DLD1 (cell line): ENCODE measurements at regions not wholly inside any gene's neighbourhood (a gene's known extent, or its start where the extent isn't known, plus 50 kb on each side); places are given as distances from the start of the nearest gene placed in this dataset.
"Not testable (repeated sequence)": the region's sequence is repeated elsewhere in the genome, so short reads cannot be mapped to it uniquely, and the experiment has no call there.

ENCODE experiments used
- in situ Hi-C: cut with HindIII; loops from 2 replicates; pipeline ENCODE4 v1.10.0; 2017; ENCODE audit warnings: low sequenced_read_pairs

- in situ Hi-C loops = no loop called here
Measured at GRCh38 chr17:77606865-77607210, 351.7 kb upstream of the TNRC6C start.

GRCh38 chr17:77607606-77608005 is 350.9 kb upstream of the TNRC6C start:
- in situ Hi-C loops = no loop called here

- in situ Hi-C loops = no loop called here
Measured at GRCh38 chr17:77608431-77608830, 350.1 kb upstream of the TNRC6C start.

GRCh38 chr17:77609553-77610517 is 348.7 kb upstream of the TNRC6C start:
- in situ Hi-C loops = no loop called here

GRCh38 chr17:77610518-77610893 is 348.0 kb upstream of the TNRC6C start:
- in situ Hi-C loops = no loop called here

GRCh38 chr17:77610972-77611521 is 347.5 kb upstream of the TNRC6C start:
- in situ Hi-C loops = no loop called here

GRCh38 chr17:77611791-77612502 is 346.6 kb upstream of the TNRC6C start:
- in situ Hi-C loops = no loop called here

GRCh38 chr17:77613218-77613617 is 345.3 kb upstream of the TNRC6C start:
- in situ Hi-C loops = no loop called here

- in situ Hi-C loops = no loop called here
Measured at GRCh38 chr17:77613627-77614026, 344.9 kb upstream of the TNRC6C start.

- in situ Hi-C loops = no loop called here
Measured at GRCh38 chr17:77615703-77616253, 342.7 kb upstream of the TNRC6C start.

- in situ Hi-C loops = no loop called here
Measured at GRCh38 chr17:77616254-77616731, 342.2 kb upstream of the TNRC6C start.

GRCh38 chr17:77617516-77617915 is 341.0 kb upstream of the TNRC6C start:
- in situ Hi-C loops = no loop called here

- in situ Hi-C loops = no loop called here
Measured at GRCh38 chr17:77618173-77618572, 340.3 kb upstream of the TNRC6C start.

GRCh38 chr17:77618731-77619130 is 339.8 kb upstream of the TNRC6C start:
- in situ Hi-C loops = no loop called here

- in situ Hi-C loops = no loop called here
Measured at GRCh38 chr17:77619326-77619725, 339.2 kb upstream of the TNRC6C start.

GRCh38 chr17:77619851-77620250 is 338.7 kb upstream of the TNRC6C start:
- in situ Hi-C loops = no loop called here

GRCh38 chr17:77620282-77620681 is 338.2 kb upstream of the TNRC6C start:
- in situ Hi-C loops = no loop called here

- in situ Hi-C loops = not testable (repeated sequence)
Measured at GRCh38 chr17:77622084-77622483, 336.4 kb upstream of the TNRC6C start.

GRCh38 chr17:77622647-77623046 is 335.9 kb upstream of the TNRC6C start:
- in situ Hi-C loops = no loop called here

- in situ Hi-C loops = not testable (repeated sequence)
Measured at GRCh38 chr17:77623321-77623720, 335.2 kb upstream of the TNRC6C start.

GRCh38 chr17:77628035-77628434 is 330.5 kb upstream of the TNRC6C start:
- in situ Hi-C loops = no loop called here
